Keratinocyte (primary cell): ENCODE measurements at regions not wholly inside any gene's neighbourhood (a gene's known extent, or its start where the extent isn't known, plus 50 kb on each side); places are given as distances from the start of the nearest gene placed in this dataset.

ENCODE experiments used
- DNase-seq: peaks from one replicate; pipeline ENCODE4 v3.0.0-alpha.2; 2011; ENCODE audit warnings: low read depth, missing footprints, low spot score
- FAIRE-seq: peaks from 2 replicates; lab custom pipeline; 2011; peaks lifted over from hg19 to GRCh38; lab: Jason Lieb, UNC
- H2AFZ ChIP-seq: 2 replicates; pipeline ENCODE4 v1.6.0; 2012; ENCODE audit warnings: low read length, control low read depth, inconsistent platforms; ENCODE audit not compliant: control insufficient read depth
- H3K27ac ChIP-seq: 2 replicates; pipeline ENCODE4 v1.5.1; 2011; ENCODE audit warnings: low read length; ENCODE audit not compliant: control insufficient read depth, insufficient read depth
- H3K27me3 ChIP-seq: 3 replicates; pipeline ENCODE4 v1.6.0; 2011; ENCODE audit warnings: low read length; ENCODE audit not compliant: control insufficient read depth, insufficient read depth; ENCODE audit errors: extremely low read depth
- H3K36me3 ChIP-seq, 2 experiments: 2 replicates in 1 of 2; 3 replicates in 1 of 2; pipeline ENCODE4 v1.5.1; 2011; ENCODE audit warnings: low read length in 2 of 2, mild to moderate bottlenecking in 1 of 2; ENCODE audit not compliant: control insufficient read depth in 2 of 2, insufficient read depth in 2 of 2; ENCODE audit errors: extremely low read depth in 1 of 2
- H3K4me1 ChIP-seq: 3 replicates; pipeline ENCODE4 v1.5.1; 2011; ENCODE audit warnings: low read length; ENCODE audit not compliant: control insufficient read depth, insufficient read depth; ENCODE audit errors: extremely low read depth
- H3K4me2 ChIP-seq: 3 replicates; pipeline ENCODE4 v1.6.0; 2011; ENCODE audit warnings: low read depth, low read length; ENCODE audit not compliant: control insufficient read depth, insufficient read depth; ENCODE audit errors: extremely low read depth
- H3K4me3 ChIP-seq, 3 experiments: fragments of 200-600 bp in 1 of 3; sonication (generic) in 1 of 3; 2 replicates in 2 of 3; 3 replicates in 1 of 3; pipeline ENCODE4 v1.5.1; 2011 to 2016; ENCODE audit warnings: low read length in 3 of 3, mild to moderate bottlenecking in 3 of 3, control low read depth in 2 of 3, inconsistent platforms in 1 of 3, low read depth in 1 of 3, mixed read lengths in 1 of 3, mixed run types in 1 of 3, moderate library complexity in 1 of 3; ENCODE audit not compliant: control insufficient read depth in 2 of 3, insufficient read depth in 2 of 3; ENCODE audit errors: extremely low read depth in 1 of 3
- H3K79me2 ChIP-seq: 2 replicates; pipeline ENCODE4 v1.6.0; 2012; ENCODE audit warnings: low read length; ENCODE audit not compliant: control insufficient read depth, insufficient read depth
- H3K9ac ChIP-seq: 3 replicates; pipeline ENCODE4 v1.6.0; 2011; ENCODE audit warnings: low read length; ENCODE audit not compliant: control insufficient read depth, insufficient read depth; ENCODE audit errors: extremely low read depth
- H3K9me1 ChIP-seq: 3 replicates; pipeline ENCODE4 v1.6.0; 2011; ENCODE audit warnings: low read length; ENCODE audit not compliant: control insufficient read depth, insufficient read depth; ENCODE audit errors: extremely low read depth
- H3K9me3 ChIP-seq: 2 replicates; pipeline ENCODE4 v1.5.1; 2012; ENCODE audit warnings: low read depth, low read length; ENCODE audit not compliant: control insufficient read depth
- H4K20me1 ChIP-seq: 3 replicates; pipeline ENCODE4 v1.6.0; 2011; ENCODE audit warnings: low read length; ENCODE audit not compliant: control insufficient read depth, insufficient read depth; ENCODE audit errors: extremely low read depth
- CTCF ChIP-seq, 3 experiments: IDR thresholded peaks in 1 of 3; conservative IDR thresholded peaks in 1 of 3; optimal IDR thresholded peaks in 1 of 3; 2 replicates in 2 of 3; 3 replicates in 1 of 3; pipeline versions ENCODE3 to v1.5.1; 2011; ENCODE audit warnings: low read length in 3 of 3, mild to moderate bottlenecking in 3 of 3, moderate library complexity in 2 of 3, control low read depth in 1 of 3, inconsistent platforms in 1 of 3; ENCODE audit not compliant: insufficient read depth in 2 of 3; ENCODE audit errors: extremely low read depth in 1 of 3
- EZH2 ChIP-seq: IDR thresholded peaks from one replicate; pipeline ENCODE4 v1.6.1; 2012; ENCODE audit warnings: inconsistent platforms, mild to moderate bottlenecking, low read length, moderate library complexity
- dilution Hi-C: fragments of 300-500 bp; cut with MboI; formaldehyde crosslinking; loops from one replicate; pipeline ENCODE4 v1.7.0; 2020; ENCODE audit warnings: low sequenced_read_pairs; ENCODE audit not compliant: extremely low pct_ligation_motif_present

- Histone ChIP-seq H4K20me1 (no peaks in the 10 kb centered on the region), H3K9me3 (no peaks in the 10 kb centered on the region), H3K4me2 (peak overlapping the region; percentile 67), H3K9ac (peak overlapping the region; percentile 46), H3K27ac (peak overlapping the region; percentile 89), H3K36me3 (no peaks in the 10 kb centered on the region), H3K27me3 (no peaks in the 10 kb centered on the region), H2AFZ (no peak overlapping the region), H3K4me3 (no peak overlapping the region), H3K79me2 (no peaks in the 10 kb centered on the region), H3K9me1 (no peaks in the 10 kb centered on the region), H3K4me1 (peaks cover 49% of the 10 kb centered on the region)
- TF ChIP-seq EZH2, result no peak
- TF ChIP-seq CTCF (optimal IDR thresholded peaks at IDR 0.05 in 1 of 3, IDR thresholded peaks at IDR 0.05 in 1 of 3, conservative IDR thresholded peaks at IDR 0.05 in 1 of 3; ENCODE audit: extremely low read depth in 1 of 3, insufficient read depth in 2 of 3, low read length in 3 of 3), result no peak
- FAIRE-seq, result no peak
- dilution Hi-C loops, result no loop called here
- no peak for DNase-seq
Observed at GRCh38 chr2:226115832-226116200, 683.8 kb downstream of the IRS1 start.

GRCh38 chr2:226115102-226115831 lies 684.4 kb downstream of the IRS1 start:
- Histone ChIP-seq H3K9ac (peak overlapping the region; percentile 46), H3K36me3 (no peaks in the 10 kb centered on the region), H3K4me2 (peak overlapping the region; percentile 67), H3K9me1 (no peaks in the 10 kb centered on the region), H2AFZ (peak overlapping the region; percentile 48), H3K9me3 (no peaks in the 10 kb centered on the region), H3K27me3 (no peaks in the 10 kb centered on the region), H3K79me2 (no peaks in the 10 kb centered on the region), H4K20me1 (no peaks in the 10 kb centered on the region), H3K27ac (peak overlapping the region; percentile 89), H3K4me1 (peaks cover 49% of the 10 kb centered on the region), H3K4me3 (no peak overlapping the region)
- dilution Hi-C loops, result no loop called here
- FAIRE-seq (peak; percentile 93), DNase-seq (peak; percentile 90)
- no peak for TF ChIP-seq EZH2
- no peak for TF ChIP-seq CTCF (optimal IDR thresholded peaks at IDR 0.05 in 1 of 3, IDR thresholded peaks at IDR 0.05 in 1 of 3, conservative IDR thresholded peaks at IDR 0.05 in 1 of 3; ENCODE audit: extremely low read depth in 1 of 3, insufficient read depth in 2 of 3, low read length in 3 of 3)
